ENCODE measurements at regions not wholly inside any gene's neighbourhood (a gene's known extent, or its start where the extent isn't known, plus 50 kb on each side); places are given as distances from the start of the nearest gene placed in this dataset.

- no peak for DNase-seq
These were observed 392.8 kb upstream of the RORA start for GRCh38 chr15:61621865-61622264.

GRCh38 chr15:61621146-61621545, 392.0 kb upstream of the RORA start:
- no peak for DNase-seq

- no peak for DNase-seq
These were observed 391.0 kb upstream of the RORA start for GRCh38 chr15:61620151-61620550.

GRCh38 chr15:61613729-61614128, 384.6 kb upstream of the RORA start:
- no peak for DNase-seq

GRCh38 chr15:61613138-61613537, 384.0 kb upstream of the RORA start:
- no peak for DNase-seq

GRCh38 chr15:61612111-61612510, 383.0 kb upstream of the RORA start:
- no peak for DNase-seq

- no peak for DNase-seq
These were observed 376.2 kb upstream of the RORA start for GRCh38 chr15:61605343-61605742.

- no peak for DNase-seq
These were observed 369.6 kb upstream of the RORA start for GRCh38 chr15:61598655-61599054.

GRCh38 chr15:61584410-61584809, 355.3 kb upstream of the RORA start:
- no peak for DNase-seq

GRCh38 chr15:61582092-61582491, 353.0 kb upstream of the RORA start:
- DNase-seq: no peak

GRCh38 chr15:61575597-61575996, 346.5 kb upstream of the RORA start:
- no peak for DNase-seq

GRCh38 chr15:61571026-61571425, 341.9 kb upstream of the RORA start:
- no peak for DNase-seq

GRCh38 chr15:61564785-61565184, 335.7 kb upstream of the RORA start:
- no peak for DNase-seq

GRCh38 chr15:61558172-61559136, 329.4 kb upstream of the RORA start:
- no peak for DNase-seq

GRCh38 chr15:61556037-61556648, 327.0 kb upstream of the RORA start:
- no peak for DNase-seq

- DNase-seq: no peak
These were observed 320.6 kb upstream of the RORA start for GRCh38 chr15:61549727-61550126.

- DNase-seq: no peak
These were observed 316.7 kb upstream of the RORA start for GRCh38 chr15:61545763-61546162.

- DNase-seq: no peak
These were observed 312.4 kb upstream of the RORA start for GRCh38 chr15:61541516-61541915.

GRCh38 chr15:61537337-61537736, 308.2 kb upstream of the RORA start:
- no peak for DNase-seq

GRCh38 chr15:61534986-61535385, 305.9 kb upstream of the RORA start:
- DNase-seq: no peak

- DNase-seq: no peak
These were observed 301.7 kb upstream of the RORA start for GRCh38 chr15:61530769-61531168.

- DNase-seq: no peak
These were observed 299.4 kb upstream of the RORA start for GRCh38 chr15:61528581-61528910.

- no peak for DNase-seq
These were observed 298.9 kb upstream of the RORA start for GRCh38 chr15:61527836-61528580.

GRCh38 chr15:61524545-61524944, 295.4 kb upstream of the RORA start:
- DNase-seq: no peak
